ENCODE measurements at regions not wholly inside any gene's neighbourhood (a gene's known extent, or its start where the extent isn't known, plus 50 kb on each side); places are given as distances from the start of the nearest gene placed in this dataset.

GRCh38 chr5:74156728-74157383 lies 483.7 kb downstream of the ENC1 start:
- DNase-seq (ENCODE audit: low read depth in 2 of 2): no peak

GRCh38 chr5:74155501-74155900 lies 485.0 kb downstream of the ENC1 start:
- TF ChIP-seq, protein P1, sequence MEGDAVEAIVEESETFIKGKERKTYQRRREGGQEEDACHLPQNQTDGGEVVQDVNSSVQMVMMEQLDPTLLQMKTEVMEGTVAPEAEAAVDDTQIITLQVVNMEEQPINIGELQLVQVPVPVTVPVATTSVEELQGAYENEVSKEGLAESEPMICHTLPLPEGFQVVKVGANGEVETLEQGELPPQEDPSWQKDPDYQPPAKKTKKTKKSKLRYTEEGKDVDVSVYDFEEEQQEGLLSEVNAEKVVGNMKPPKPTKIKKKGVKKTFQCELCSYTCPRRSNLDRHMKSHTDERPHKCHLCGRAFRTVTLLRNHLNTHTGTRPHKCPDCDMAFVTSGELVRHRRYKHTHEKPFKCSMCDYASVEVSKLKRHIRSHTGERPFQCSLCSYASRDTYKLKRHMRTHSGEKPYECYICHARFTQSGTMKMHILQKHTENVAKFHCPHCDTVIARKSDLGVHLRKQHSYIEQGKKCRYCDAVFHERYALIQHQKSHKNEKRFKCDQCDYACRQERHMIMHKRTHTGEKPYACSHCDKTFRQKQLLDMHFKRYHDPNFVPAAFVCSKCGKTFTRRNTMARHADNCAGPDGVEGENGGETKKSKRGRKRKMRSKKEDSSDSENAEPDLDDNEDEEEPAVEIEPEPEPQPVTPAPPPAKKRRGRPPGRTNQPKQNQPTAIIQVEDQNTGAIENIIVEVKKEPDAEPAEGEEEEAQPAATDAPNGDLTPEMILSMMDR (IDR thresholded peaks at IDR 0.05; ENCODE audit: low read depth, low read length): no peak
- no peak overlapping the region for H3K4me3 ChIP-seq (replicated peaks in 1 of 2; ENCODE audit: low read depth in 2 of 2, low read length in 2 of 2)
- DNase-seq (ENCODE audit: low read depth in 2 of 2): no peak

More at GRCh38 chr5:74156728-74157383, 483.7 kb downstream of the ENC1 start:
- H3K4me3 ChIP-seq (replicated peaks in 1 of 2; ENCODE audit: low read depth in 2 of 2, low read length in 2 of 2): no peak overlapping the region
- TF ChIP-seq, protein P1 (IDR thresholded peaks at IDR 0.05; ENCODE audit: low read depth, low read length): no peak

GRCh38 chr5:74154526-74154925 lies 486.0 kb downstream of the ENC1 start:
- DNase-seq (ENCODE audit: low read depth in 2 of 2): no peak
- TF ChIP-seq, protein P1 (IDR thresholded peaks at IDR 0.05; ENCODE audit: low read depth, low read length): no peak
- no peak overlapping the region for H3K4me3 ChIP-seq (replicated peaks in 1 of 2; ENCODE audit: low read depth in 2 of 2, low read length in 2 of 2)

GRCh38 chr5:74153255-74153790 lies 487.2 kb downstream of the ENC1 start:
- TF ChIP-seq, protein P1 (IDR thresholded peaks at IDR 0.05; ENCODE audit: low read depth, low read length): no peak

DNA sequence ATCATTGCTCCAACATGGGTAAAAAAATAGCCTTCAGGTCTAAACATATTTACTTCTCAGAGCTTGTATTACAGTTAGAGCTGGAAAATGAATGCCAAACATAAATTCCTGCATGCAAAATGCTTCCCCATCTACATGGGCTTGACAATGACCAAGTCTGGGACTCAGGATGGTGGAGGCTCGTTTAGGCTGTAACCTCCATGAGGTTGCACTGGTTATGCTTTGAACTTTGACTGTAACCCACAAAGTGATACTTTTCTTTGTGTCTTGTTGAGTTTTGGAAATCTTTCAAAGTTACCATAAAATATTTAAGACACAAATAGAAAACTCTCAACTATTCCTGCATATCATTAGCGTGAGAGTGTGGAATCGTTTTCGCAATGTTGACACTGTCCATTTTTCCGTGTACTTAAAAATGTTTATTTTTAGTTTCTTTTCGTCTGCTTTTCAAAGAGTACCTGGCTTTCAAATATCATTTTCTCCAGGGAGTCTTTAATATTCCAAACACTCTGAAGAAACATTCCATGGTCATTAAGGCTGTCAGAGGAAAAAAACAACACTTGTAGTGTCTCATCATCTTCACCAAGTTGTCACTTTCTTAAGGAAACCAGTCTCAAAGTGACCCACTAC lies 487.8 kb downstream of the ENC1 start:
- TF ChIP-seq, protein P1 (IDR thresholded peaks at IDR 0.05; ENCODE audit: low read depth, low read length): no peak
- no peak for DNase-seq (ENCODE audit: low read depth in 2 of 2)
- H3K4me3 ChIP-seq (replicated peaks in 1 of 2; ENCODE audit: low read depth in 2 of 2, low read length in 2 of 2): no peak overlapping the region

More at GRCh38 chr5:74153255-74153790, 487.2 kb downstream of the ENC1 start:
- H3K4me3 ChIP-seq (replicated peaks in 1 of 2; ENCODE audit: low read depth in 2 of 2, low read length in 2 of 2): no peak overlapping the region
- no peak for DNase-seq (ENCODE audit: low read depth in 2 of 2)

- TF ChIP-seq, protein P1 (IDR thresholded peaks at IDR 0.05; ENCODE audit: low read depth, low read length): no peak
- no peak for DNase-seq (ENCODE audit: low read depth in 2 of 2)
- no peak overlapping the region for H3K4me3 ChIP-seq (replicated peaks in 1 of 2; ENCODE audit: low read depth in 2 of 2, low read length in 2 of 2)
Observed at GRCh38 chr5:74152136-74152535, 488.4 kb downstream of the ENC1 start.

Data from cardiac fibroblast (primary cell).